H1 (cell line): ENCODE measurements at regions not wholly inside any gene's neighbourhood (a gene's known extent, or its start where the extent isn't known, plus 50 kb on each side); places are given as distances from the start of the nearest gene placed in this dataset.

ENCODE experiments used
- CTCF ChIA-PET: fragments of 300-600 bp; sonication (Branson Sonifier 250); formaldehyde crosslinking; loops from one replicate; lab custom pipeline; 2021; ENCODE audit not compliant: partially characterized antibody; lab: Charles Lee
- POLR2A ChIA-PET: fragments of 300-600 bp; sonication (Branson Sonifier 250); formaldehyde crosslinking; loops from one replicate; lab custom pipeline; 2021; ENCODE audit warnings: inconsistent platforms; ENCODE audit not compliant: partially characterized antibody; lab: Charles Lee
- DNase-seq, 2 experiments: peaks; one replicate each; pipeline versions ENCODE4 v3.0.0 to v3.0.0-alpha.2; 2010 to 2022; ENCODE audit warnings: low spot score in 2 of 2, low read depth in 1 of 2, mixed read lengths in 1 of 2
- FAIRE-seq: peaks from 2 replicates; lab custom pipeline; 2011; peaks lifted over from hg19 to GRCh38; lab: Jason Lieb, UNC
- H2AFZ ChIP-seq: 2 replicates; pipeline ENCODE4 v1.8.1; 2012; ENCODE audit warnings: low read length, inconsistent platforms
- H2AK5ac ChIP-seq: 2 replicates; pipeline ENCODE4 v1.6.1; 2013; ENCODE audit warnings: low read depth, low read length
- H2BK120ac ChIP-seq: replicated peaks from 2 replicates; pipeline ENCODE3; 2013; ENCODE audit warnings: low read depth, low read length, inconsistent platforms
- H2BK12ac ChIP-seq: 2 replicates; pipeline ENCODE4 v1.6.1; 2013; ENCODE audit warnings: low read depth, low read length
- H2BK15ac ChIP-seq: 2 replicates; pipeline ENCODE4 v1.6.1; 2013; ENCODE audit warnings: low read length
- H2BK20ac ChIP-seq: 2 replicates; pipeline ENCODE4 v1.6.1; 2013; ENCODE audit warnings: low read length
- H2BK5ac ChIP-seq: 2 replicates; pipeline ENCODE4 v1.6.1; 2013; ENCODE audit warnings: low read depth, low read length
- H3K14ac ChIP-seq: 2 replicates; pipeline ENCODE4 v1.6.1; 2013; ENCODE audit warnings: inconsistent platforms; ENCODE audit not compliant: insufficient read length
- H3K18ac ChIP-seq: 2 replicates; pipeline ENCODE4 v1.6.1; 2013; ENCODE audit warnings: low read length; ENCODE audit errors: extremely low read depth
- H3K23ac ChIP-seq: 2 replicates; pipeline ENCODE4 v1.6.1; 2013; ENCODE audit warnings: inconsistent platforms; ENCODE audit not compliant: insufficient read length
- H3K23me2 ChIP-seq: 2 replicates; pipeline ENCODE4 v1.6.1; 2013; ENCODE audit warnings: low read depth, low read length
- H3K27ac ChIP-seq: 2 replicates; pipeline ENCODE4 v1.6.1; 2011; ENCODE audit warnings: low read depth, low read length, inconsistent platforms
- H3K27me3 ChIP-seq, 4 experiments: replicated peaks in 1 of 4; 1 replicate in 1 of 4; 2 replicates in 3 of 4; pipeline versions ENCODE4 v1.6.1 to v1.8.1; 2011 to 2013; ENCODE audit warnings: low read length in 3 of 4, mild to moderate bottlenecking in 3 of 4, inconsistent platforms in 2 of 4, mixed read lengths in 2 of 4, moderate library complexity in 1 of 4; ENCODE audit not compliant: control insufficient read depth in 3 of 4, insufficient read depth in 3 of 4; ENCODE audit errors: extremely low read depth in 1 of 4
- H3K36me3 ChIP-seq, 4 experiments: 2 replicates each; pipeline versions ENCODE4 v1.6.1 to v1.8.1; 2011 to 2013; ENCODE audit warnings: mild to moderate bottlenecking in 4 of 4, low read length in 3 of 4, moderate library complexity in 2 of 4, control low read depth in 1 of 4, inconsistent platforms in 1 of 4; ENCODE audit not compliant: insufficient read depth in 4 of 4, control insufficient read depth in 2 of 4
- H3K4ac ChIP-seq: replicated peaks from 2 replicates; pipeline ENCODE3; 2013; ENCODE audit warnings: low read length, low read depth, mixed read lengths, inconsistent platforms; ENCODE audit not compliant: insufficient read length
- H3K4me1 ChIP-seq, 4 experiments: replicated peaks in 1 of 4; 1 replicate in 1 of 4; 2 replicates in 3 of 4; pipeline versions ENCODE4 v1.6.1 to v1.8.1; 2011 to 2013; ENCODE audit warnings: low read length in 3 of 4, inconsistent platforms in 2 of 4, mixed read lengths in 1 of 4; ENCODE audit not compliant: insufficient read depth in 4 of 4, control insufficient read depth in 3 of 4
- H3K4me2 ChIP-seq, 2 experiments: 2 replicates each; pipeline versions ENCODE4 v1.6.1 to v1.8.1; 2011 to 2013; ENCODE audit warnings: low read depth in 2 of 2, low read length in 2 of 2, control low read depth in 1 of 2, inconsistent platforms in 1 of 2, mild to moderate bottlenecking in 1 of 2; ENCODE audit not compliant: insufficient read depth in 1 of 2
- H3K4me3 ChIP-seq, 4 experiments: fragments of 200-600, 300-600 bp in 1 of 4; sonication (generic), shearing (Covaris generic), sonication (Bioruptor Twin) in 1 of 4; 2 replicates each; pipeline versions ENCODE4 v1.5.1 to v1.8.1; 2011 to 2016; ENCODE audit warnings: low read length in 4 of 4, low read depth in 3 of 4, control low read depth in 2 of 4, inconsistent platforms in 2 of 4, mild to moderate bottlenecking in 2 of 4, mixed read lengths in 1 of 4, moderate library complexity in 1 of 4; ENCODE audit not compliant: insufficient read depth in 2 of 4; ENCODE audit errors: extremely low read depth in 1 of 4
- H3K56ac ChIP-seq: replicated peaks from 2 replicates; pipeline ENCODE3; 2013; ENCODE audit warnings: low read depth, mild to moderate bottlenecking, mixed read lengths, low read length, inconsistent platforms; ENCODE audit not compliant: insufficient read length
- H3K79me1 ChIP-seq: 2 replicates; pipeline ENCODE4 v1.6.1; 2013; ENCODE audit warnings: low read depth, low read length, control low read depth
- H3K79me2 ChIP-seq, 2 experiments: 2 replicates each; pipeline versions ENCODE4 v1.6.1 to v1.8.1; 2012 to 2013; ENCODE audit warnings: low read length in 2 of 2, mild to moderate bottlenecking in 2 of 2, inconsistent platforms in 1 of 2; ENCODE audit not compliant: insufficient read depth in 2 of 2, control insufficient read depth in 1 of 2
- H3K9ac ChIP-seq, 4 experiments: replicated peaks in 1 of 4; 1 replicate in 1 of 4; 2 replicates in 3 of 4; pipeline versions ENCODE4 v1.6.1 to v1.8.1; 2011 to 2013; ENCODE audit warnings: low read depth in 3 of 4, low read length in 3 of 4, control low read depth in 2 of 4, mild to moderate bottlenecking in 2 of 4, moderate library complexity in 2 of 4, inconsistent platforms in 1 of 4; ENCODE audit errors: extremely low read depth in 1 of 4
- H3K9me3 ChIP-seq, 2 experiments: 2 replicates each; pipeline versions ENCODE4 v1.6.1 to v1.8.1; 2012 to 2013; ENCODE audit warnings: mild to moderate bottlenecking in 2 of 2, moderate library complexity in 2 of 2, control low read depth in 1 of 2, inconsistent platforms in 1 of 2, low read depth in 1 of 2, low read length in 1 of 2, mixed read lengths in 1 of 2; ENCODE audit not compliant: insufficient read depth in 2 of 2
- H4K20me1 ChIP-seq, 2 experiments: replicated peaks in 1 of 2; 2 replicates each; pipeline versions ENCODE3 to v1.8.1; 2011 to 2013; ENCODE audit warnings: inconsistent platforms in 2 of 2, low read length in 2 of 2, mild to moderate bottlenecking in 1 of 2; ENCODE audit not compliant: insufficient read depth in 2 of 2, control insufficient read depth in 1 of 2
- H4K5ac ChIP-seq: 2 replicates; pipeline ENCODE4 v1.6.1; 2013; ENCODE audit warnings: low read length, low read depth, mixed read lengths, inconsistent platforms; ENCODE audit not compliant: insufficient read length
- H4K8ac ChIP-seq: 2 replicates; pipeline ENCODE4 v1.8.0; 2013; ENCODE audit warnings: mild to moderate bottlenecking, moderate library complexity, low read length, inconsistent platforms; ENCODE audit not compliant: insufficient read depth; ENCODE audit errors: extremely low read depth
- H4K91ac ChIP-seq: replicated peaks from 2 replicates; pipeline ENCODE3; 2013; ENCODE audit warnings: low read length, mixed read lengths, inconsistent platforms; ENCODE audit not compliant: insufficient read length
- CHD2 ChIP-seq: IDR thresholded peaks from 2 replicates; pipeline ENCODE4 v1.6.1; 2012; ENCODE audit warnings: low read length, improper control_type of control experiment
- CTBP2 ChIP-seq: IDR thresholded peaks from 2 replicates; pipeline ENCODE4 v1.7.0; 2011; ENCODE audit warnings: borderline replicate concordance, mild to moderate bottlenecking, moderate library complexity, mixed read lengths, low read length; ENCODE audit not compliant: insufficient read depth, insufficient read length
- FOSL1 ChIP-seq: IDR thresholded peaks from 2 replicates; pipeline ENCODE4 v1.6.1; 2011; ENCODE audit warnings: mild to moderate bottlenecking, low read depth, low read length, moderate library complexity; ENCODE audit not compliant: insufficient read depth
- GTF2F1 ChIP-seq: IDR thresholded peaks from 2 replicates; pipeline ENCODE4 v1.6.1; 2012; ENCODE audit warnings: low read depth, low read length, improper control_type of control experiment, borderline replicate concordance
- HDAC2 ChIP-seq, 2 experiments: fragments of 300-600 bp in 1 of 2; sonication (generic) in 1 of 2; IDR thresholded peaks; 2 replicates each; pipeline ENCODE4 v1.6.1; 2011 to 2012; ENCODE audit warnings: low read depth in 2 of 2, low read length in 2 of 2, mild to moderate bottlenecking in 2 of 2, moderate library complexity in 2 of 2, borderline replicate concordance in 1 of 2, inconsistent platforms in 1 of 2
- KDM4A ChIP-seq: IDR thresholded peaks from one replicate; pipeline ENCODE4 v1.7.1; 2012; ENCODE audit warnings: low read depth, mild to moderate bottlenecking, moderate library complexity, low read length, inconsistent platforms; ENCODE audit not compliant: severe bottlenecking
- KDM5A ChIP-seq: fragments of 200-600 bp; IDR thresholded peaks from 2 replicates; pipeline ENCODE4 v1.7.1; 2012; ENCODE audit warnings: mild to moderate bottlenecking, low read length, inconsistent platforms, mixed read lengths
- NANOG ChIP-seq: IDR thresholded peaks from 2 replicates; pipeline ENCODE4 v1.6.1; 2011; ENCODE audit warnings: low read length, low read depth, mild to moderate bottlenecking, inconsistent platforms; ENCODE audit not compliant: insufficient read depth, poor library complexity, severe bottlenecking
- NRF1 ChIP-seq: IDR thresholded peaks from 2 replicates; pipeline ENCODE4 v1.6.1; 2011; ENCODE audit warnings: mild to moderate bottlenecking, low read depth, low read length, improper control_type of control experiment
- POLR2A ChIP-seq, 2 experiments: IDR thresholded peaks; 1 replicate in 1 of 2; 2 replicates in 1 of 2; pipeline ENCODE4 v1.6.1; 2011; ENCODE audit warnings: low read depth in 2 of 2, low read length in 2 of 2, mild to moderate bottlenecking in 2 of 2; ENCODE audit errors: control extremely low read depth in 1 of 2
- POLR2AphosphoS5 ChIP-seq: IDR thresholded peaks from 2 replicates; pipeline ENCODE4 v1.6.1; 2011; ENCODE audit warnings: low read depth, low read length
- SAP30 ChIP-seq: fragments of 300-600 bp; sonication (generic); IDR thresholded peaks from 2 replicates; pipeline ENCODE4 v1.7.1; 2012; ENCODE audit warnings: low read length, moderate library complexity, mild to moderate bottlenecking, inconsistent platforms; ENCODE audit not compliant: insufficient read depth, insufficient replicate concordance
- SIX5 ChIP-seq: IDR thresholded peaks from 2 replicates; pipeline ENCODE4 v1.6.1; 2011; ENCODE audit warnings: mild to moderate bottlenecking, low read depth, low read length
- SUZ12 ChIP-seq: fragments of 200-600 bp; sonication (generic); IDR thresholded peaks from 2 replicates; pipeline ENCODE4 v1.6.1; 2012; ENCODE audit warnings: mild to moderate bottlenecking, inconsistent platforms, low read length, moderate library complexity, mixed read lengths
- TAF1 ChIP-seq: IDR thresholded peaks from 2 replicates; pipeline ENCODE4 v1.6.1; 2011; ENCODE audit warnings: mild to moderate bottlenecking, low read depth, low read length
- ZNF274 ChIP-seq: IDR thresholded peaks from 2 replicates; pipeline ENCODE4 v1.7.0; 2012; ENCODE audit warnings: low read length, borderline replicate concordance; ENCODE audit errors: extremely low read depth
- WGBS, 2 experiments: shearing (Covaris generic) in 1 of 2; methylation state at CpG; one replicate each; pipeline versions ENCODE4 v1.1.6 to v1.1.7; 2013 to 2015; ENCODE audit warnings: low lambda C conversion rate in 2 of 2, mixed read lengths in 2 of 2, inconsistent platforms in 1 of 2, low coverage in 1 of 2, missing lambda C conversion rate in 1 of 2; ENCODE audit not compliant: insufficient replicate concordance in 2 of 2, insufficient coverage in 1 of 2, insufficient read length in 1 of 2; ENCODE audit errors: extremely low coverage in 1 of 2, missing lambda C conversion rate in 1 of 2; 5-methylcytosine and 5-hydroxymethylcytosine counted together

- Histone ChIP-seq H4K20me1 (no peaks in the 10 kb centered on the region), H3K36me3 (no peaks in the 10 kb centered on the region), H3K4me2 (no peak overlapping the region), H4K91ac (no peak overlapping the region), H3K27ac (no peak overlapping the region), H3K79me1 (no peaks in the 10 kb centered on the region), H3K23me2 (no peaks in the 10 kb centered on the region), H2BK15ac (no peak overlapping the region), H3K14ac (no peak overlapping the region), H3K56ac (no peak overlapping the region), H2AFZ (no peak overlapping the region), H2AK5ac (no peak overlapping the region), H3K79me2 (no peaks in the 10 kb centered on the region), H3K4me3 (no peak overlapping the region), H4K8ac (no peak overlapping the region), H3K27me3 (no peaks in the 10 kb centered on the region), H2BK5ac (no peak overlapping the region), H4K5ac (no peak overlapping the region), H3K4ac (no peak overlapping the region), H2BK20ac (no peak overlapping the region), H3K23ac (no peak overlapping the region), H3K9me3 (no peaks in the 10 kb centered on the region), H3K18ac (no peak overlapping the region), H2BK12ac (no peak overlapping the region), H3K4me1 (no peaks in the 10 kb centered on the region), H2BK120ac (no peak overlapping the region), H3K9ac (no peak overlapping the region)
- POLR2A ChIA-PET = no interaction called here
- FAIRE-seq (no peak), DNase-seq (no peak)
- no peak for TF ChIP-seq KDM5A
- no peak for TF ChIP-seq SIX5
- TF ChIP-seq CHD2 = no peak
- no peak for TF ChIP-seq KDM4A
- no peak for TF ChIP-seq POLR2AphosphoS5
- no peak for TF ChIP-seq HDAC2 (IDR thresholded peaks at IDR 0.05; ENCODE audit: borderline replicate concordance in 1 of 2, low read depth in 2 of 2, low read length in 2 of 2)
- TF ChIP-seq SUZ12 = no peak
- no peak for TF ChIP-seq GTF2F1
- TF ChIP-seq ZNF274 = no peak
- no peak for TF ChIP-seq NANOG
- no peak for TF ChIP-seq TAF1
- no peak for TF ChIP-seq SAP30
- TF ChIP-seq NRF1 = no peak
- TF ChIP-seq POLR2A (IDR thresholded peaks at IDR 0.05; ENCODE audit: control extremely low read depth in 1 of 2, low read depth in 2 of 2, low read length in 2 of 2) = no peak
- TF ChIP-seq FOSL1 = no peak
- TF ChIP-seq CTBP2 = no peak
- CTCF ChIA-PET = no interaction called here
- 74% methylated on average over 3 of the region's 7 CpGs; no CpG with 5 or more reads in 1 of the 2 experiments for WGBS, 2 experiments
Measured at GRCh38 chrX:40199704-40200103, 101.9 kb upstream of the BCOR start.
